Cardiac muscle cell (in vitro differentiated cells and primary cell): ENCODE measurements at regions not wholly inside any gene's neighbourhood (a gene's known extent, or its start where the extent isn't known, plus 50 kb on each side); places are given as distances from the start of the nearest gene placed in this dataset.
"Not testable (repeated sequence)": the region's sequence is repeated elsewhere in the genome, so short reads cannot be mapped to it uniquely, and the experiment has no call there.

Experiments used
- DNase-seq, 2 donors: peaks; one replicate each; pipeline versions ENCODE4 v3.0.0 to v3.0.0-alpha.2; 2010 to 2017; ENCODE audit warnings: low read depth in 1 of 2, low spot score in 1 of 2
- H3K27ac ChIP-seq: fragments of 200-600 bp; sonication (generic); 2 replicates; pipeline ENCODE4 v1.5.1; 2016
- H3K27me3 ChIP-seq: fragments of 200-600 bp; sonication (generic); 2 replicates; pipeline ENCODE4 v1.6.0; 2016; ENCODE audit warnings: control low read depth
- H3K36me3 ChIP-seq: fragments of 200-600 bp; sonication (generic); 2 replicates; pipeline ENCODE4 v1.5.1; 2016; ENCODE audit warnings: control low read depth
- H3K4me1 ChIP-seq: fragments of 200-600 bp; sonication (generic); 2 replicates; pipeline ENCODE4 v1.8.1; 2017; ENCODE audit warnings: low read depth, mild to moderate bottlenecking, mixed run types
- H3K4me3 ChIP-seq: fragments of 200-600 bp; sonication (generic); 2 replicates; pipeline ENCODE4 v1.5.1; 2016; ENCODE audit warnings: mild to moderate bottlenecking
- H3K9me3 ChIP-seq: fragments of 200-600 bp; sonication (generic); 2 replicates; pipeline ENCODE4 v1.5.1; 2017; ENCODE audit warnings: low read depth, mild to moderate bottlenecking, control low read depth
- CTCF ChIP-seq: IDR thresholded peaks from 2 replicates; pipeline ENCODE4 v1.5.1; 2012; ENCODE audit warnings: low read depth, mild to moderate bottlenecking, low read length

GRCh38 chr6:90677440-90677839, 90.6 kb upstream of the MAP3K7 start:
- Histone ChIP-seq H3K36me3 (no peaks in the 10 kb centered on the region), H3K9me3 (no peaks in the 10 kb centered on the region), H3K27me3 (no peaks in the 10 kb centered on the region), H3K4me1 (peaks cover 25% of the 10 kb centered on the region), H3K27ac (peak overlapping the region; percentile 50), H3K4me3 (no peak overlapping the region)
- no peak for TF ChIP-seq CTCF
- no peak for DNase-seq

GRCh38 chr6:90676516-90677300, 89.8 kb upstream of the MAP3K7 start:
- TF ChIP-seq CTCF: no peak
- no peak for DNase-seq
- H3K27me3 ChIP-seq: no peaks in the 10 kb centered on the region
- no peak overlapping the region for H3K27ac ChIP-seq
- H3K4me1 ChIP-seq: peaks cover 25% of the 10 kb centered on the region
- no peaks in the 10 kb centered on the region for H3K36me3 ChIP-seq
- H3K9me3 ChIP-seq: no peaks in the 10 kb centered on the region
- no peak overlapping the region for H3K4me3 ChIP-seq

GRCh38 chr6:90675107-90675506, 88.2 kb upstream of the MAP3K7 start:
- not testable (repeated sequence) for H3K36me3 ChIP-seq, DNase-seq, H3K27ac ChIP-seq, H3K4me3 ChIP-seq, H3K27me3 ChIP-seq, H3K9me3 ChIP-seq
- H3K4me1 ChIP-seq: peaks cover 25% of the 10 kb centered on the region

- not testable (repeated sequence) for H3K9me3 ChIP-seq, H3K36me3 ChIP-seq, H3K27me3 ChIP-seq, H3K27ac ChIP-seq, H3K4me3 ChIP-seq, DNase-seq
- peaks cover 23% of the 10 kb centered on the region for H3K4me1 ChIP-seq
Measured at GRCh38 chr6:90674077-90674476, 87.2 kb upstream of the MAP3K7 start.

GRCh38 chr6:90669846-90670245, 83.0 kb upstream of the MAP3K7 start:
- H3K4me3 ChIP-seq: no peak overlapping the region
- DNase-seq: no peak

GRCh38 chr6:90669420-90669819, 82.5 kb upstream of the MAP3K7 start:
- Histone ChIP-seq H3K4me3 (no peak overlapping the region), H3K27ac (no peak overlapping the region)
- no peak for TF ChIP-seq CTCF

More at GRCh38 chr6:90669846-90670245, 83.0 kb upstream of the MAP3K7 start:
- Histone ChIP-seq H3K27ac (no peak overlapping the region), H3K27me3 (no peaks in the 10 kb centered on the region), H3K9me3 (no peaks in the 10 kb centered on the region), H3K4me1 (no peaks in the 10 kb centered on the region), H3K36me3 (no peaks in the 10 kb centered on the region)
- TF ChIP-seq CTCF: no peak

More at GRCh38 chr6:90669420-90669819, 82.5 kb upstream of the MAP3K7 start:
- Histone ChIP-seq H3K27me3 (no peaks in the 10 kb centered on the region), H3K4me1 (no peaks in the 10 kb centered on the region), H3K36me3 (no peaks in the 10 kb centered on the region), H3K9me3 (no peaks in the 10 kb centered on the region)
- DNase-seq: no peak
